Pancreas (tissue), 10 donors: ENCODE measurements at regions not wholly inside any gene's neighbourhood (a gene's known extent, or its start where the extent isn't known, plus 50 kb on each side); places are given as distances from the start of the nearest gene placed in this dataset.

Experiments used
- ATAC-seq, 4 donors: fragments of 200-7000 bp; cut with Tn5 transposase; one replicate each; pipeline versions ENCODE4 v1.8.0 to v1.9.1; 2020; ENCODE audit warnings: mild to moderate bottlenecking in 4 of 4, moderate library complexity in 4 of 4
- DNase-seq, 6 donors: peaks; one replicate each; pipeline ENCODE4 v3.0.0-alpha.2; 2020
- FAIRE-seq: peaks from 2 replicates; lab custom pipeline; 2012; peaks lifted over from hg19 to GRCh38; lab: Jason Lieb, UNC
- H3K27ac ChIP-seq, 4 donors: fragments of 200-600 bp; sonication (generic); 1 replicate in 3 of 4; 2 replicates in 1 of 4; pipeline versions ENCODE4 v1.5.0 to v1.8.0; 2020
- H3K27me3 ChIP-seq, 4 donors: fragments of 200-600 bp; one replicate each; pipeline ENCODE4 v1.8.0; 2021
- H3K36me3 ChIP-seq, 3 donors: fragments of 200-600 bp; sonication (generic) in 1 of 3; one replicate each; pipeline versions ENCODE4 v1.5.0 to v1.8.0; 2020 to 2021
- H3K4me1 ChIP-seq, 3 donors: fragments of 200-600 bp; one replicate each; pipeline ENCODE4 v1.8.0; 2021
- H3K4me3 ChIP-seq, 4 donors: fragments of 200-600 bp; sonication (generic) in 2 of 4; one replicate each; pipeline versions ENCODE4 v1.5.0 to v1.8.0; 2020 to 2021
- H3K9me3 ChIP-seq, 4 donors: fragments of 200-600 bp; one replicate each; pipeline ENCODE4 v1.8.0; 2021
- WGBS, 2 donors: extraction: QIAGEN DNeasy Blood & Tissue Kit; methylation state at CpG; one replicate each; pipeline ENCODE4 v1.1.7; 2013; 5-methylcytosine and 5-hydroxymethylcytosine counted together
- intact Hi-C, 3 donors: fragments of 100-400 bp; cut with DNase I; formaldehyde crosslinking; loops; one replicate each; pipeline versions ENCODE4 v1.11.1 to v1.14.2; 2022
- TF ChIP-seq, protein P1 (sequence below), 4 donors: fragments of 200-600 bp; sonication (generic) in 3 of 4; IDR thresholded peaks; one replicate each; pipeline versions ENCODE4 v1.5.0 to v1.8.0; 2021; ENCODE audit warnings: antibody characterized with exemption in 4 of 4
- donor health status: healthy with polysubstance abuse.
- donor health status: DM: no; HTN: no; CAD: no; lungs with moderate emphysema.
- donor health status: DM: no; HTN: no; CAD: no.
- donor health status: control.
- donor health status: control.
- donor health status: Bipolar disorder and iron deficiency.
- donor health status: DM: yes; HTN: yes; CAD: no.
- donor health status: DM: no; HTN: no; CAD: no.
- donor health status: DM: no; HTN: no; CAD: no.
- donor health status: DM: yes; HTN: yes; CAD: no.

DNA sequence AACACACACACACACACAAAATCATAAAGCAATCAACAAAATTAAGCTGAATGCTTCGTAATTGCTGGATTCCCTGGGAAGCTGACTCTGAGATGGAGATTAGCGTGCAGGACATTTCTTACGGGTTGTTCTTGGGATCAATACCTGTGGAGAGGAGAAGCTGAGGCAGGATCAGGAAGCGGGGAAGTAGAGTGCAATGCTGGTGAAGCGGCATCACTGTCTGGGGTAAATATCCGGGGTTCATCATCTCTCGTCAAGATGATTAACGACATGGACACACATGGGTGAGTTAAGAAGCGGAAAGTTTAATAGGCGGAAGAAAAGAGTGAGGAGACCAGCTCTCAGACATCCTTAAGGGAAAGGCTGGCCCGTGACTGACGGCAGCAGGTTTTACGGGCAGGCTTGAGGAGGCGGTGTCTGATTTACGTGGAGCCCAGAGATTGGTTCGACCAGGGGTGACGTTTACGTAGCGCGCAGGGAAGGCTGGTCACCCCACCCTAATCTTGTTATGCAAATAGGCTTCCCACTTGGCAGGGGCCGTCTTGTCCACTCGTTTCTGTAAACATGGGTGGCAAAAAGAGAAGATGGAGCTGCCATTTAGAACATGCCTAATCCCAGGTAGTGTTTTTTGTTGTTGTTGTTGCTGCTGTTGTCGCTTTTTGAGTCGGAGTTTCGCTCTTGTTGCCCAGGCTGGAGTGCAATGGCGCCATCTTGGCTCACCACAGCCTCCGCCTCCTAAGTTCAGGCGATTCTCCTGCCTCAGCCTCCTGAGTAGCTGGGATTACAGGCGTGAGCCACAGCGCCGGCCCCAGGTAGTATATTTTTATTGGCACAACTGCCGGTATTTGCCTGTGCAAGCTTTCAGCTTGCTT is 135.6 kb upstream of the KCNJ15 start:
- Histone ChIP-seq H3K9me3 (no peaks in the 10 kb centered on the region), H3K4me3 (no peak overlapping the region), H3K27ac (no peak overlapping the region), H3K36me3 (no peaks in the 10 kb centered on the region), H3K27me3 (peaks cover 0 to 4% (median 1%) of the 10 kb centered on the region in 4 donors), H3K4me1 (no peaks in the 10 kb centered on the region)
- FAIRE-seq (no peak), DNase-seq (no peak), ATAC-seq (no peak)
- intact Hi-C loops = loop anchor here in 2 of 3 donors (10.0 kb wide), 2 partner anchors 416 to 426 kb away; no protein-coding TSS in a partner anchor
- TF ChIP-seq, protein P1, sequence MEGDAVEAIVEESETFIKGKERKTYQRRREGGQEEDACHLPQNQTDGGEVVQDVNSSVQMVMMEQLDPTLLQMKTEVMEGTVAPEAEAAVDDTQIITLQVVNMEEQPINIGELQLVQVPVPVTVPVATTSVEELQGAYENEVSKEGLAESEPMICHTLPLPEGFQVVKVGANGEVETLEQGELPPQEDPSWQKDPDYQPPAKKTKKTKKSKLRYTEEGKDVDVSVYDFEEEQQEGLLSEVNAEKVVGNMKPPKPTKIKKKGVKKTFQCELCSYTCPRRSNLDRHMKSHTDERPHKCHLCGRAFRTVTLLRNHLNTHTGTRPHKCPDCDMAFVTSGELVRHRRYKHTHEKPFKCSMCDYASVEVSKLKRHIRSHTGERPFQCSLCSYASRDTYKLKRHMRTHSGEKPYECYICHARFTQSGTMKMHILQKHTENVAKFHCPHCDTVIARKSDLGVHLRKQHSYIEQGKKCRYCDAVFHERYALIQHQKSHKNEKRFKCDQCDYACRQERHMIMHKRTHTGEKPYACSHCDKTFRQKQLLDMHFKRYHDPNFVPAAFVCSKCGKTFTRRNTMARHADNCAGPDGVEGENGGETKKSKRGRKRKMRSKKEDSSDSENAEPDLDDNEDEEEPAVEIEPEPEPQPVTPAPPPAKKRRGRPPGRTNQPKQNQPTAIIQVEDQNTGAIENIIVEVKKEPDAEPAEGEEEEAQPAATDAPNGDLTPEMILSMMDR (IDR thresholded peaks at IDR 0.05) = no peak
- WGBS, 2 donors = 82 to 85% methylated on average over 32 of the region's 32 CpGs

DNA sequence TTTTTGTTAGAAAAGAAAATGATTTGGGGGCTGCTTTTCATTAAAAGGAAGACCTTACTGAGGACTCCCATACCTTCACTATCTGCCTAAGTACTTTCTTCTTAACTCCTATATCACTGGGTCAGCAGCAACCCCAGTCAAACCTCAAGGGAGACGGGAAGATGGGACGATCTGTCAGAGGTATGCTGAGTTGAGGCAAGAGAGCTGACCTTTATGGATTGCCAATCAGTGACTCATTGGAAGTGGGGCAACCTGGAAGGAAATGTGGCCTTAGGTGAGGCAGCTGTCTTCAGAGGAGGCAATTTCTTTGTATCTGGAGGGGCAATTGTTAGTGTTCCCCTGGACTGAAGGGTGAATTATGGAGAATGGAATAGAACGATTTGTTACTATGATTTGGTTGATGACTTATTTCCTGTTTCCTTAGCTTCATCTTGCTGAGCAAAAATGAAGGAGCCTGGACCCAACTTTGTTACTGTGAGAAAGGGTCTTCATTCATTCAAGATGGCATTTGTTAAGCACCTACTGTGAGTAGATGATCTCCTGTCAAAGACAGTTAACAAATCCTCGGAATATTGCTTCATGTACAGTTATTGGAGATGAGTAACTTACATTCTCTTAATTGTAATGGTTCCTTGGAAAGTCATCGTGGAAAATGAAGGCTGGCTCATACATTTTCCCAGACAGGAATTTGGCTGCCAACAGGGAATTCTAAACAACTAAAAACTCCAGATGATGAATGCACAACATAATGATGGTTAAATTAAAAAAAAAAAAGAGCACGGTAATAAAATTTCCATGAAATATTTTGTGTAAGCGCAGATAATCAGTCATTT is 134.7 kb upstream of the KCNJ15 start:
- Histone ChIP-seq H3K4me1 (no peaks in the 10 kb centered on the region), H3K4me3 (no peak overlapping the region), H3K36me3 (no peaks in the 10 kb centered on the region), H3K9me3 (no peaks in the 10 kb centered on the region), H3K27me3 (peaks cover 0 to 7% (median 1%) of the 10 kb centered on the region in 4 donors), H3K27ac (no peak overlapping the region)
- TF ChIP-seq, protein P1 (IDR thresholded peaks at IDR 0.05) = no peak
- DNase-seq (no peak), FAIRE-seq (no peak), ATAC-seq (no peak)
- 70 to 72% methylated on average over 7 of the region's 7 CpGs for WGBS, 2 donors
- intact Hi-C loops = loop anchor here in 2 of 3 donors (10.0 kb wide), 2 partner anchors 417 to 427 kb away; no protein-coding TSS in a partner anchor

DNA sequence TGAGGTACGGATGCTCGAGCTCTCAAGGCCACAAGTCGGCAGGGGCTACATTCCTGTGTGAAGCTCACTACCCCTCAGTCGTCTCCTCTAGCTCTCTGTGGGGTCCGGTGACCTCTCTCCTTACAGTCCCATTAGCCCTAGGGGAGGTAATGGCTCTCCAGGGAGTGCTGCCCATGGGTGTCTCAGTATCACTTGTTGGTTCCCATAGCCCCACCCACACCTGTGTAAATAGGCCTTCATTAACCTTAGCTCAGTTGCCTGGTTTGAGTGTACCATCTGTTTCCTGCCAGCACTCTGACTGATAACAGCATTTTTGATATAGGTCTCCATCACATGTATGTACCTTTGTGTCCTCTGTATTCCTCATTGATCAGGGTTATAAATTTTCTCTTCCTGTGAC is 133.2 kb upstream of the KCNJ15 start:
- H3K9me3 ChIP-seq = no peaks in the 10 kb centered on the region
- H3K4me1 ChIP-seq = no peaks in the 10 kb centered on the region
- H3K27ac ChIP-seq = no peak overlapping the region
- DNase-seq (no peak), ATAC-seq (peak in 3 of 4 donors; percentile 19 to 76 (median 52)), FAIRE-seq (no peak)
- H3K4me3 ChIP-seq = no peak overlapping the region
- TF ChIP-seq, protein P1 (IDR thresholded peaks at IDR 0.05) = no peak
- 54 to 61% methylated on average over 5 of the region's 5 CpGs for WGBS, 2 donors
- H3K27me3 ChIP-seq = peaks cover 0 to 7% (median 1%) of the 10 kb centered on the region in 4 donors
- intact Hi-C loops = loop anchor here in 2 of 3 donors (10.0 kb wide), 2 partner anchors 419 to 429 kb away; no protein-coding TSS in a partner anchor
- no peaks in the 10 kb centered on the region for H3K36me3 ChIP-seq

DNA sequence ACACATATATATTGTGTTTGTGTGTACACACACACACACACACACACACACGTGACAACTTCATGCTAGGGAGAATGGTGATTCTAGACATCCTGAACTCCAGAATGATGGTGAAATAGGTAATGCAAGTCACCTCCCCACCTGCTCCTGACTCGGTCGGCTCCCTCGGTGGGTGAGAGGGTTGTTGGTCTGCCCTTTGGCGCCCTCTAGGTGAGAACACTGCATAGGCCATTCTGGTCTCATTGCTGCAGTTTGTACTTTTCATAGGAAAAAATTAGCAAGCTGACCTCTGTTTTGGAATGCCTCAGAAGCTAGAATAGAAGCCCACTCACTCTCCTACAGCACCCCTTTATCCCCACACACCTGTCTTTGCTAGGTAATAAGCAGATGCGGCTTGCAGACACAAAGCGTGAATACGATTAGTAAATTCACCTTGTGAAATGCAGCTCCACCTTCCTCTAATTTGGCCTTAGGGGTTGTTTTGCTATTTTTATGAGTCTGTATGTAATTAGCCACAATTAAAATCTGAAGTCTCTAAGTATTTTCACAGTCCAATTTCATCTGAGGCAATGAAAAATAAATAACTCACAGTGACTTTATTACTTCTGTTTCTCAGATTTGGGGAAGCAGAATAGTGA is 130.0 kb upstream of the KCNJ15 start:
- peak; percentile 68 to 91 (median 88) for ATAC-seq
- Histone ChIP-seq H3K27me3 (peaks cover 0 to 13% (median 1%) of the 10 kb centered on the region in 4 donors), H3K4me1 (no peaks in the 10 kb centered on the region), H3K9me3 (no peaks in the 10 kb centered on the region), H3K27ac (no peak overlapping the region), H3K4me3 (no peak overlapping the region), H3K36me3 (no peaks in the 10 kb centered on the region)
- WGBS, 2 donors = 26 to 27% methylated on average over 8 of the region's 8 CpGs
- FAIRE-seq = no peak
- TF ChIP-seq, protein P1 (IDR thresholded peaks at IDR 0.05) = peak; percentile 29 to 71 (median 59)
- intact Hi-C loops = loop anchor here in 2 of 3 donors (10.0 kb wide), 2 partner anchors 422 to 432 kb away; no protein-coding TSS in a partner anchor
- peak; percentile 30 to 76 (median 62) for DNase-seq
